K562 (cell line): ENCODE measurements at regions not wholly inside any gene's neighbourhood (a gene's known extent, or its start where the extent isn't known, plus 50 kb on each side); places are given as distances from the start of the nearest gene placed in this dataset.

Source experiments
- TF ChIP-seq, protein P1 (sequence below): sonication (generic); formaldehyde crosslinking; IDR thresholded peaks from 2 replicates; pipeline ENCODE4 v1.8.0; 2022; ENCODE audit warnings: mild to moderate bottlenecking, missing genetic modification reagents, borderline replicate concordance
- TF ChIP-seq, protein P2 (sequence below): sonication (generic); formaldehyde crosslinking; IDR thresholded peaks from 2 replicates; pipeline ENCODE4 v1.4.0; 2020; ENCODE audit warnings: mild to moderate bottlenecking, missing genetic modification reagents

GRCh38 chr13:73465617-73465971, 406.8 kb downstream of the KLF5 start:
- TF ChIP-seq, protein P1, sequence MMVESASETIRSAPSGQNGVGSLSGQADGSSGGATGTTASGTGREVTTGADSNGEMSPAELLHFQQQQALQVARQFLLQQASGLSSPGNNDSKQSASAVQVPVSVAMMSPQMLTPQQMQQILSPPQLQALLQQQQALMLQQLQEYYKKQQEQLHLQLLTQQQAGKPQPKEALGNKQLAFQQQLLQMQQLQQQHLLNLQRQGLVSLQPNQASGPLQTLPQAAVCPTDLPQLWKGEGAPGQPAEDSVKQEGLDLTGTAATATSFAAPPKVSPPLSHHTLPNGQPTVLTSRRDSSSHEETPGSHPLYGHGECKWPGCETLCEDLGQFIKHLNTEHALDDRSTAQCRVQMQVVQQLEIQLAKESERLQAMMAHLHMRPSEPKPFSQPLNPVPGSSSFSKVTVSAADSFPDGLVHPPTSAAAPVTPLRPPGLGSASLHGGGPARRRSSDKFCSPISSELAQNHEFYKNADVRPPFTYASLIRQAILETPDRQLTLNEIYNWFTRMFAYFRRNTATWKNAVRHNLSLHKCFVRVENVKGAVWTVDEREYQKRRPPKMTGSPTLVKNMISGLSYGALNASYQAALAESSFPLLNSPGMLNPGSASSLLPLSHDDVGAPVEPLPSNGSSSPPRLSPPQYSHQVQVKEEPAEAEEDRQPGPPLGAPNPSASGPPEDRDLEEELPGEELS (CRISPR knock-in tag): no peak
- TF ChIP-seq, protein P2, sequence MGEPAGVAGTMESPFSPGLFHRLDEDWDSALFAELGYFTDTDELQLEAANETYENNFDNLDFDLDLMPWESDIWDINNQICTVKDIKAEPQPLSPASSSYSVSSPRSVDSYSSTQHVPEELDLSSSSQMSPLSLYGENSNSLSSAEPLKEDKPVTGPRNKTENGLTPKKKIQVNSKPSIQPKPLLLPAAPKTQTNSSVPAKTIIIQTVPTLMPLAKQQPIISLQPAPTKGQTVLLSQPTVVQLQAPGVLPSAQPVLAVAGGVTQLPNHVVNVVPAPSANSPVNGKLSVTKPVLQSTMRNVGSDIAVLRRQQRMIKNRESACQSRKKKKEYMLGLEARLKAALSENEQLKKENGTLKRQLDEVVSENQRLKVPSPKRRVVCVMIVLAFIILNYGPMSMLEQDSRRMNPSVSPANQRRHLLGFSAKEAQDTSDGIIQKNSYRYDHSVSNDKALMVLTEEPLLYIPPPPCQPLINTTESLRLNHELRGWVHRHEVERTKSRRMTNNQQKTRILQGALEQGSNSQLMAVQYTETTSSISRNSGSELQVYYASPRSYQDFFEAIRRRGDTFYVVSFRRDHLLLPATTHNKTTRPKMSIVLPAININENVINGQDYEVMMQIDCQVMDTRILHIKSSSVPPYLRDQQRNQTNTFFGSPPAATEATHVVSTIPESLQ (CRISPR knock-in tag): no peak
